ENCODE measurements at regions not wholly inside any gene's neighbourhood (a gene's known extent, or its start where the extent isn't known, plus 50 kb on each side); places are given as distances from the start of the nearest gene placed in this dataset.

GRCh38 chr4:111869339-111869738 lies 275.9 kb upstream of the FAM241A start:
- TF ChIP-seq POLR2A (IDR thresholded peaks at IDR 0.05) (no peak), CTCF (IDR thresholded peaks at IDR 0.05) (no peak), EP300 (IDR thresholded peaks at IDR 0.05) (no peak)
- no peaks in the 10 kb centered on the region for H3K4me1 ChIP-seq (ENCODE audit: insufficient read depth)
- no peak overlapping the region for H3K4me3 ChIP-seq
- DNase-seq = no peak
- no peak overlapping the region for H3K27ac ChIP-seq
- no peaks in the 10 kb centered on the region for H3K27me3 ChIP-seq
- no peaks in the 10 kb centered on the region for H3K9me3 ChIP-seq
- H3K36me3 ChIP-seq = no peaks in the 10 kb centered on the region
- 90 to 94% (median 92%) methylated on average over 4 of the region's 4 CpGs for WGBS, 3 donors
- intact Hi-C loops (cut with DNase I) = no loop called here

- no peaks in the 10 kb centered on the region for H3K36me3 ChIP-seq
- H3K4me3 ChIP-seq = no peak overlapping the region
- no peaks in the 10 kb centered on the region for H3K4me1 ChIP-seq (ENCODE audit: insufficient read depth)
- DNase-seq = no peak
- H3K27me3 ChIP-seq = no peaks in the 10 kb centered on the region
- TF ChIP-seq CTCF (IDR thresholded peaks at IDR 0.05) (no peak), POLR2A (IDR thresholded peaks at IDR 0.05) (no peak), EP300 (IDR thresholded peaks at IDR 0.05) (no peak)
- intact Hi-C loops (cut with DNase I) = no loop called here
- 77 to 81% (median 80%) methylated on average over 1 of the region's 1 CpG for WGBS, 3 donors
- no peak overlapping the region for H3K27ac ChIP-seq
- no peaks in the 10 kb centered on the region for H3K9me3 ChIP-seq
These were observed 273.5 kb upstream of the FAM241A start for GRCh38 chr4:111871802-111872201.

GRCh38 chr4:111873801-111874200 lies 271.5 kb upstream of the FAM241A start:
- Histone ChIP-seq H3K27me3 (no peaks in the 10 kb centered on the region), H3K9me3 (no peaks in the 10 kb centered on the region), H3K4me1 (ENCODE audit: insufficient read depth) (no peaks in the 10 kb centered on the region), H3K36me3 (no peaks in the 10 kb centered on the region), H3K27ac (no peak overlapping the region), H3K4me3 (no peak overlapping the region)
- WGBS, 3 donors = 72 to 80% (median 78%) methylated on average over 4 of the region's 4 CpGs
- TF ChIP-seq CTCF (IDR thresholded peaks at IDR 0.05) = no peak
- TF ChIP-seq POLR2A (IDR thresholded peaks at IDR 0.05) = no peak
- TF ChIP-seq EP300 (IDR thresholded peaks at IDR 0.05) = no peak
- intact Hi-C loops (cut with DNase I) = no loop called here
- DNase-seq = no peak

GRCh38 chr4:111879539-111879938 lies 265.7 kb upstream of the FAM241A start:
- TF ChIP-seq POLR2A (IDR thresholded peaks at IDR 0.05) (no peak), EP300 (IDR thresholded peaks at IDR 0.05) (no peak), CTCF (IDR thresholded peaks at IDR 0.05) (no peak)
- intact Hi-C loops (cut with DNase I) = no loop called here

GRCh38 chr4:111880116-111880515 lies 265.1 kb upstream of the FAM241A start:
- no peaks in the 10 kb centered on the region for H3K27me3 ChIP-seq
- no peak for DNase-seq
- H3K4me3 ChIP-seq = no peak overlapping the region
- H3K27ac ChIP-seq = no peak overlapping the region
- H3K4me1 ChIP-seq (ENCODE audit: insufficient read depth) = no peaks in the 10 kb centered on the region
- intact Hi-C loops (cut with DNase I) = no loop called here
- TF ChIP-seq POLR2A (IDR thresholded peaks at IDR 0.05) = no peak
- TF ChIP-seq CTCF (IDR thresholded peaks at IDR 0.05) = no peak
- TF ChIP-seq EP300 (IDR thresholded peaks at IDR 0.05) = no peak
- 40 to 61% (median 52%) methylated on average over 4 of the region's 4 CpGs for WGBS, 3 donors
- no peaks in the 10 kb centered on the region for H3K36me3 ChIP-seq
- H3K9me3 ChIP-seq = no peaks in the 10 kb centered on the region

More at GRCh38 chr4:111879539-111879938, 265.7 kb upstream of the FAM241A start:
- DNase-seq = no peak
- no peaks in the 10 kb centered on the region for H3K27me3 ChIP-seq
- H3K9me3 ChIP-seq = no peaks in the 10 kb centered on the region
- no peaks in the 10 kb centered on the region for H3K4me1 ChIP-seq (ENCODE audit: insufficient read depth)
- H3K36me3 ChIP-seq = no peaks in the 10 kb centered on the region
- H3K4me3 ChIP-seq = no peak overlapping the region
- H3K27ac ChIP-seq = no peak overlapping the region
